HepG2 (cell line): ENCODE measurements at regions not wholly inside any gene's neighbourhood (a gene's known extent, or its start where the extent isn't known, plus 50 kb on each side); places are given as distances from the start of the nearest gene placed in this dataset.

Experiments used
- CBFB ChIP-seq: sonication (generic); formaldehyde crosslinking; IDR thresholded peaks from 2 replicates; pipeline ENCODE4 v1.4.0; 2020; ENCODE audit warnings: missing genetic modification reagents
- CREB1 ChIP-seq, 2 experiments: fragments of 450-650 bp in 1 of 2; IDR thresholded peaks; 2 replicates each; pipeline ENCODE4 v1.6.1; 2016 to 2017; ENCODE audit warnings: control low read depth in 1 of 2, mild to moderate bottlenecking in 1 of 2, missing compliant biosample characterization in 1 of 2, missing genetic modification characterization in 1 of 2
- GABPB1 ChIP-seq: IDR thresholded peaks from 2 replicates; pipeline ENCODE4 v1.6.1; 2016; ENCODE audit warnings: mild to moderate bottlenecking, missing genetic modification reagents, moderate library complexity, missing compliant biosample characterization
- MAFG ChIP-seq: sonication (generic); formaldehyde crosslinking; IDR thresholded peaks from 2 replicates; pipeline ENCODE4 v1.5.1; 2020; ENCODE audit warnings: mild to moderate bottlenecking, missing genetic modification reagents
- RELA ChIP-seq: sonication (generic); formaldehyde crosslinking; IDR thresholded peaks from 2 replicates; pipeline ENCODE4 v1.4.0; 2020; ENCODE audit warnings: missing genetic modification reagents
- SAP130 ChIP-seq: IDR thresholded peaks from 2 replicates; pipeline ENCODE4 v1.6.1; 2016; ENCODE audit warnings: low read depth
- SMARCE1 ChIP-seq: fragments of 450-650 bp; IDR thresholded peaks from 2 replicates; pipeline ENCODE4 v1.6.1; 2017; ENCODE audit warnings: borderline replicate concordance
- ZBTB42 ChIP-seq: sonication (generic); formaldehyde crosslinking; IDR thresholded peaks from 2 replicates; pipeline ENCODE4 v1.5.0; 2020; ENCODE audit warnings: mild to moderate bottlenecking, missing genetic modification reagents
- ZEB1 ChIP-seq: IDR thresholded peaks from 2 replicates; pipeline ENCODE4 v1.6.1; 2012; ENCODE audit warnings: mild to moderate bottlenecking, low read depth, inconsistent platforms; ENCODE audit not compliant: insufficient replicate concordance
- ZNF318 ChIP-seq: sonication (generic); formaldehyde crosslinking; IDR thresholded peaks from 2 replicates; pipeline ENCODE4 v1.4.0; 2020; ENCODE audit warnings: mild to moderate bottlenecking, missing genetic modification reagents
- ZNF350 ChIP-seq: sonication (generic); formaldehyde crosslinking; IDR thresholded peaks from 2 replicates; pipeline ENCODE4 v1.4.0; 2020; ENCODE audit warnings: mild to moderate bottlenecking, low read depth, missing genetic modification reagents, borderline replicate concordance
- ZNF431 ChIP-seq: sonication (generic); formaldehyde crosslinking; IDR thresholded peaks from 2 replicates; pipeline ENCODE4 v1.9.0; 2022; ENCODE audit warnings: missing genetic modification reagents, low read depth, mild to moderate bottlenecking, borderline replicate concordance
- ZNF770 ChIP-seq: sonication (generic); formaldehyde crosslinking; IDR thresholded peaks from 2 replicates; pipeline ENCODE4 v1.5.0; 2020; ENCODE audit warnings: mild to moderate bottlenecking, missing genetic modification reagents
- ZNF776 ChIP-seq: sonication (generic); formaldehyde crosslinking; IDR thresholded peaks from 2 replicates; pipeline ENCODE4 v1.4.0; 2020; ENCODE audit warnings: mild to moderate bottlenecking, missing genetic modification reagents
- ZSCAN25 ChIP-seq: sonication (generic); formaldehyde crosslinking; IDR thresholded peaks from 2 replicates; pipeline ENCODE4 v1.8.0; 2022; ENCODE audit warnings: mild to moderate bottlenecking, missing genetic modification reagents
- TF ChIP-seq, protein P1 (sequence below): sonication (generic); formaldehyde crosslinking; conservative IDR thresholded peaks from 2 replicates; pipeline ENCODE4 v1.4.0; 2020; ENCODE audit warnings: missing genetic modification reagents
- TF ChIP-seq, protein P2 (sequence below), 2 experiments: sonication (generic) in 1 of 2; formaldehyde crosslinking in 1 of 2; IDR thresholded peaks; 2 replicates each; pipeline versions ENCODE4 v1.5.1 to v1.6.1; 2011 to 2020; ENCODE audit warnings: borderline replicate concordance in 1 of 2, low read depth in 1 of 2, low read length in 1 of 2, mild to moderate bottlenecking in 1 of 2, missing genetic modification reagents in 1 of 2, moderate library complexity in 1 of 2

GRCh38 chr2:180761224-180761623 lies 219.2 kb upstream of the UBE2E3 start (continued):
- no peak for TF ChIP-seq ZNF318 (CRISPR knock-in tag)
- TF ChIP-seq, protein P1, sequence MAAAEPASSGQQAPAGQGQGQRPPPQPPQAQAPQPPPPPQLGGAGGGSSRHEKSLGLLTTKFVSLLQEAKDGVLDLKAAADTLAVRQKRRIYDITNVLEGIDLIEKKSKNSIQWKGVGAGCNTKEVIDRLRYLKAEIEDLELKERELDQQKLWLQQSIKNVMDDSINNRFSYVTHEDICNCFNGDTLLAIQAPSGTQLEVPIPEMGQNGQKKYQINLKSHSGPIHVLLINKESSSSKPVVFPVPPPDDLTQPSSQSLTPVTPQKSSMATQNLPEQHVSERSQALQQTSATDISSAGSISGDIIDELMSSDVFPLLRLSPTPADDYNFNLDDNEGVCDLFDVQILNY (CRISPR knock-in tag): no peak
- TF ChIP-seq MAFG (CRISPR knock-in tag): no peak
- TF ChIP-seq SAP130 (CRISPR knock-in tag): peak; percentile 56
- TF ChIP-seq ZNF770 (CRISPR knock-in tag): no peak
- no peak for TF ChIP-seq RELA (CRISPR knock-in tag)
- no peak for TF ChIP-seq ZSCAN25
- TF ChIP-seq CBFB (CRISPR knock-in tag): no peak
- TF ChIP-seq GABPB1 (CRISPR knock-in tag): peak; percentile 38; the same call in 1 of the 2 replicates
- TF ChIP-seq ZNF350 (CRISPR knock-in tag): no peak
- TF ChIP-seq, protein P2, sequence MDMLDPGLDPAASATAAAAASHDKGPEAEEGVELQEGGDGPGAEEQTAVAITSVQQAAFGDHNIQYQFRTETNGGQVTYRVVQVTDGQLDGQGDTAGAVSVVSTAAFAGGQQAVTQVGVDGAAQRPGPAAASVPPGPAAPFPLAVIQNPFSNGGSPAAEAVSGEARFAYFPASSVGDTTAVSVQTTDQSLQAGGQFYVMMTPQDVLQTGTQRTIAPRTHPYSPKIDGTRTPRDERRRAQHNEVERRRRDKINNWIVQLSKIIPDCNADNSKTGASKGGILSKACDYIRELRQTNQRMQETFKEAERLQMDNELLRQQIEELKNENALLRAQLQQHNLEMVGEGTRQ (IDR thresholded peaks at IDR 0.05; ENCODE audit: low read depth, low read length): no peak
- TF ChIP-seq, protein P2 (CRISPR knock-in tag; IDR thresholded peaks at IDR 0.05; ENCODE audit: borderline replicate concordance): no peak
- TF ChIP-seq CREB1 (IDR thresholded peaks at IDR 0.05): no peak
- TF ChIP-seq CREB1 (CRISPR knock-in tag; IDR thresholded peaks at IDR 0.05): peak; percentile 52; the same call in 1 of the 2 replicates
- 0 out of 2 replicates have a peak, but pooled peaks have one; percentile 36 for TF ChIP-seq ZNF431 (CRISPR knock-in tag)
- no peak for TF ChIP-seq SMARCE1
- no peak for TF ChIP-seq ZBTB42 (CRISPR knock-in tag)
- no peak for TF ChIP-seq ZNF776 (CRISPR knock-in tag)
- TF ChIP-seq ZEB1: no peak
